ENCODE measurements at regions not wholly inside any gene's neighbourhood (a gene's known extent, or its start where the extent isn't known, plus 50 kb on each side); places are given as distances from the start of the nearest gene placed in this dataset.

DNA sequence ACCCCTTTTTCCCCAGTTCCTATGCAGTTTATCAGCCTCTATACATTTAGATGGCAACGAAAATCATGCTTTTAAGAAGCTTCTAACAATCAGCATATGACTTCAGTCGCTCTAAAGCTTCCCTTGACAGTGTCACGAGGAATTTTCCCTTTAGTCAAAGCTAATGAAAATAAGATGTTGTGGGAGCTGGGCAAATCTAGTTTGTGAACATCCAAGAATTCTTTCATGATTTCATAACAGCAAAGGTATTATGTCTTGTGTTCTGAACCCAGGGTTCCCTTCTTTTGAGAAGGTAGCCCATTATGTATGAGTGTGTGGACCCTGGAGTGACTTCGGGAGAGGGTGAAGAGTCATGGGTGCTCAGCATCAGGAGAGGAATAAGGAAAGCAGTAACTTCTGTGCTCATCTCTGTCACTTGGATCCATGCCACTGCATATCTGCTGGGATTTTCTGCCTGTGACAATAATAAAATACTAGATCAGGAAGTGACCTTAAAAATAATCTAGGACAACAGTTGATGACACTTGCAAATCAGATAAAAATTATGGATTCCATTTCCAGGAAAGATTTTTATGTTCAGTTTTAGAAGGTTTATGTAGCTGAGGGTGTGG lies 102.4 kb downstream of the PCSK1 start:
- Histone ChIP-seq H3K36me3 (ENCODE audit: control insufficient read depth in 2 of 2, extremely low read depth in 1 of 2, insufficient read depth in 2 of 2, low read length in 2 of 2) (no peaks in the 10 kb centered on the region), H3K4me3 (replicated peaks in 1 of 3; ENCODE audit: insufficient read depth in 1 of 3, low read depth in 1 of 3, low read length in 3 of 3) (no peak overlapping the region), H3K9ac (replicated peaks; ENCODE audit: extremely low read depth, insufficient read depth, low read length) (no peak overlapping the region), H3K27me3 (ENCODE audit: control insufficient read depth in 2 of 2, insufficient read depth in 2 of 2, low read length in 2 of 2) (no peaks in the 10 kb centered on the region), H4K20me1 (replicated peaks; ENCODE audit: control insufficient read depth, extremely low read depth, insufficient read depth, low read length) (no peaks in the 10 kb centered on the region), H2AFZ (ENCODE audit: low read depth, low read length) (no peak overlapping the region), H3K4me1 (ENCODE audit: control insufficient read depth, extremely low read depth, insufficient read depth, low read length) (no peaks in the 10 kb centered on the region), H3K9me1 (replicated peaks; ENCODE audit: control insufficient read depth, extremely low read depth, insufficient read depth, low read length) (no peaks in the 10 kb centered on the region), H3K4me2 (ENCODE audit: insufficient read depth, low read length) (no peak overlapping the region), H3K27ac (ENCODE audit: insufficient read depth, low read depth, low read length) (no peak overlapping the region), H3K9me3 (replicated peaks; ENCODE audit: control insufficient read depth, insufficient read depth, low read length) (no peaks in the 10 kb centered on the region), H3K79me2 (ENCODE audit: control insufficient read depth, insufficient read depth, low read length) (no peaks in the 10 kb centered on the region)
- ChIA-PET CTCF (interaction anchor here (1.4 to 1.7 kb wide), 3 partner anchors 9 to 371 kb away, joined by 4 to 5 read pairs (median 4); no protein-coding TSS in a partner anchor), POLR2A (no interaction called here)
- TF ChIP-seq, protein P1, sequence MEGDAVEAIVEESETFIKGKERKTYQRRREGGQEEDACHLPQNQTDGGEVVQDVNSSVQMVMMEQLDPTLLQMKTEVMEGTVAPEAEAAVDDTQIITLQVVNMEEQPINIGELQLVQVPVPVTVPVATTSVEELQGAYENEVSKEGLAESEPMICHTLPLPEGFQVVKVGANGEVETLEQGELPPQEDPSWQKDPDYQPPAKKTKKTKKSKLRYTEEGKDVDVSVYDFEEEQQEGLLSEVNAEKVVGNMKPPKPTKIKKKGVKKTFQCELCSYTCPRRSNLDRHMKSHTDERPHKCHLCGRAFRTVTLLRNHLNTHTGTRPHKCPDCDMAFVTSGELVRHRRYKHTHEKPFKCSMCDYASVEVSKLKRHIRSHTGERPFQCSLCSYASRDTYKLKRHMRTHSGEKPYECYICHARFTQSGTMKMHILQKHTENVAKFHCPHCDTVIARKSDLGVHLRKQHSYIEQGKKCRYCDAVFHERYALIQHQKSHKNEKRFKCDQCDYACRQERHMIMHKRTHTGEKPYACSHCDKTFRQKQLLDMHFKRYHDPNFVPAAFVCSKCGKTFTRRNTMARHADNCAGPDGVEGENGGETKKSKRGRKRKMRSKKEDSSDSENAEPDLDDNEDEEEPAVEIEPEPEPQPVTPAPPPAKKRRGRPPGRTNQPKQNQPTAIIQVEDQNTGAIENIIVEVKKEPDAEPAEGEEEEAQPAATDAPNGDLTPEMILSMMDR (IDR thresholded peaks at IDR 0.05; ENCODE audit: extremely low read depth in 1 of 2, insufficient read depth in 1 of 2, low read depth in 1 of 2, low read length in 2 of 2), result no peak
- TF ChIP-seq GATA2 (IDR thresholded peaks at IDR 0.05; ENCODE audit: insufficient read depth, insufficient read length, low read depth, low read length) (no peak), POLR2AphosphoS5 (IDR thresholded peaks at IDR 0.05; ENCODE audit: insufficient read depth, low read depth, low read length) (no peak), FOS (IDR thresholded peaks at IDR 0.05; ENCODE audit: borderline replicate concordance, insufficient read depth, low read length) (no peak)
- intact Hi-C loops (cut with micrococcal nuclease), result loop anchor here (10.0 kb wide), 1 partner anchor 216 kb away; no protein-coding TSS in a partner anchor
- no TSS peak for BruUV-seq (replicated peaks)
- DNase-seq (ENCODE audit: low read depth, low spot score) (no peak), FAIRE-seq (no peak)
- dilution Hi-C loops (cut with MboI; ENCODE audit: extremely low pct_ligation_motif_present, low sequenced_read_pairs), result loop anchor here (25.0 kb wide), 1 partner anchor 368 kb away; the partner anchor contains the start of gene ELL2
